Smooth muscle cell (in vitro differentiated cells): ENCODE measurements at regions not wholly inside any gene's neighbourhood (a gene's known extent, or its start where the extent isn't known, plus 50 kb on each side); places are given as distances from the start of the nearest gene placed in this dataset.

Experiments used
- DNase-seq: peaks from one replicate; lab custom pipeline; 2025; ENCODE audit not compliant: unreplicated experiment; lab: John Stamatoyannopoulos, UW
- H2AFZ ChIP-seq: fragments of 200-600 bp; sonication (generic); 2 replicates; pipeline ENCODE4 v1.6.0; 2016; ENCODE audit warnings: antibody characterized with exemption, low read depth, mild to moderate bottlenecking
- H3F3A ChIP-seq: fragments of 200-600 bp; sonication (generic); 2 replicates; pipeline ENCODE4 v1.6.0; 2017; ENCODE audit warnings: antibody characterized with exemption, low read depth
- H3K27ac ChIP-seq: fragments of 200-600 bp; sonication (generic); 2 replicates; pipeline ENCODE4 v1.5.1; 2016; ENCODE audit warnings: low read depth, mild to moderate bottlenecking
- H3K27me3 ChIP-seq: fragments of 200-600 bp; sonication (generic); 2 replicates; pipeline ENCODE4 v1.6.1; 2016; ENCODE audit warnings: low read depth, mild to moderate bottlenecking
- H3K36me3 ChIP-seq: fragments of 200-600 bp; sonication (generic); 2 replicates; pipeline ENCODE4 v1.5.1; 2016; ENCODE audit warnings: low read depth
- H3K4me1 ChIP-seq: fragments of 200-600 bp; sonication (generic); 2 replicates; pipeline ENCODE4 v1.5.1; 2016; ENCODE audit warnings: low read depth
- H3K4me2 ChIP-seq: fragments of 200-600 bp; sonication (generic); 2 replicates; pipeline ENCODE4 v1.6.0; 2016; ENCODE audit warnings: mild to moderate bottlenecking
- H3K4me3 ChIP-seq: fragments of 200-600 bp; sonication (generic); 2 replicates; pipeline ENCODE4 v1.5.1; 2016; ENCODE audit warnings: mild to moderate bottlenecking
- H3K79me2 ChIP-seq: fragments of 200-600 bp; sonication (generic); 2 replicates; pipeline ENCODE4 v1.6.0; 2016; ENCODE audit warnings: low read depth, mild to moderate bottlenecking
- H3K9ac ChIP-seq: fragments of 200-600 bp; sonication (generic); 2 replicates; pipeline ENCODE4 v1.6.0; 2016; ENCODE audit warnings: low read depth
- H3K9me3 ChIP-seq: fragments of 200-600 bp; sonication (generic); replicated peaks from 2 replicates; pipeline ENCODE4 v1.5.1; 2016; ENCODE audit warnings: low read depth
- H4K20me1 ChIP-seq: fragments of 200-600 bp; sonication (generic); 2 replicates; pipeline ENCODE4 v1.6.0; 2016; ENCODE audit warnings: low read depth
- WGBS: methylation state at CpG from one replicate; pipeline ENCODE4 v1.1.7; 2016; ENCODE audit warnings: low lambda C conversion rate; 5-methylcytosine and 5-hydroxymethylcytosine counted together
- TF ChIP-seq, protein P1 (sequence below): fragments of 200-600 bp; sonication (generic); IDR thresholded peaks from 2 replicates; pipeline ENCODE4 v1.5.1; 2017; ENCODE audit warnings: borderline replicate concordance, mild to moderate bottlenecking, antibody characterized with exemption; ENCODE audit not compliant: insufficient read depth, poor library complexity, severe bottlenecking

DNA sequence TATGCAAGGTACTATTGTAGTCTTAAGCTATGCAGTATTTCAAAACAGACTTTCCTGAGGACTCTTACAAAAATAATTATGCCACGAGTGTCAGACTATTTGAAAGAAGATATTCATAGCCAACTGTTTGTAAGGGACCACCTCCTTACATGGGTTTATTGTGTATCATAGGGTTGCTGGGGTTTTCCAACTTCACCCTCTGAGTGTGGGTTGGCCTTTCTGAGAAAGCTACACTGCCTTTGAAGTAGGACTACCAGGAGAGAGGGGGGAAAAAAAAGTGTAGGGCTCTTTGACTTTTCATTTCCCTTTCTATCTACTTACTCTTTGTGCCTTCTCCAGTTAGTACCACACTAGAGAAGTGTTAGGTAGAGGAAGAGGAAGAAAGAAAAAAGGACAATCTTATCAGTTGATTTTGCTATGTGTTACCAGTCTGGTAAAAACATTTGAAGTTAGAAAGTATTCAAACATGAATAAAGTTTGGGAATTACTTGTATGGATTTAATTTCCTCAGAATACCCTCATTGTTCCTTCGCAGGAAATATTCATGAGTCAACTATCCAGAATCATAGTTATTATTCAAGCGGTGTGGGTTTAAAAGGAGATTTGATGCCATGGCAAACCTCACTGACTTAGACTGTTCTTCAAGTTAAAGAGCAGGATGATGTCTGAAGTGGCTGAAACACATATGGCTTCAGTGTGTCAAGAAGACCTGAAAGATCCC is 329.3 kb upstream of the THBS1 start:
- Histone ChIP-seq H3K27me3 (no peaks in the 10 kb centered on the region), H3K9ac (no peak overlapping the region), H3K79me2 (no peaks in the 10 kb centered on the region), H3K9me3 (no peaks in the 10 kb centered on the region), H3K27ac (no peak overlapping the region), H3K4me1 (no peaks in the 10 kb centered on the region), H3K4me3 (no peak overlapping the region), H3K36me3 (no peaks in the 10 kb centered on the region), H3K4me2 (no peak overlapping the region), H4K20me1 (no peaks in the 10 kb centered on the region), H2AFZ (peak overlapping the region; percentile 3), H3F3A (no peaks in the 10 kb centered on the region)
- 75% methylated on average over 3 of the region's 3 CpGs for WGBS
- no peak for DNase-seq
- TF ChIP-seq, protein P1, sequence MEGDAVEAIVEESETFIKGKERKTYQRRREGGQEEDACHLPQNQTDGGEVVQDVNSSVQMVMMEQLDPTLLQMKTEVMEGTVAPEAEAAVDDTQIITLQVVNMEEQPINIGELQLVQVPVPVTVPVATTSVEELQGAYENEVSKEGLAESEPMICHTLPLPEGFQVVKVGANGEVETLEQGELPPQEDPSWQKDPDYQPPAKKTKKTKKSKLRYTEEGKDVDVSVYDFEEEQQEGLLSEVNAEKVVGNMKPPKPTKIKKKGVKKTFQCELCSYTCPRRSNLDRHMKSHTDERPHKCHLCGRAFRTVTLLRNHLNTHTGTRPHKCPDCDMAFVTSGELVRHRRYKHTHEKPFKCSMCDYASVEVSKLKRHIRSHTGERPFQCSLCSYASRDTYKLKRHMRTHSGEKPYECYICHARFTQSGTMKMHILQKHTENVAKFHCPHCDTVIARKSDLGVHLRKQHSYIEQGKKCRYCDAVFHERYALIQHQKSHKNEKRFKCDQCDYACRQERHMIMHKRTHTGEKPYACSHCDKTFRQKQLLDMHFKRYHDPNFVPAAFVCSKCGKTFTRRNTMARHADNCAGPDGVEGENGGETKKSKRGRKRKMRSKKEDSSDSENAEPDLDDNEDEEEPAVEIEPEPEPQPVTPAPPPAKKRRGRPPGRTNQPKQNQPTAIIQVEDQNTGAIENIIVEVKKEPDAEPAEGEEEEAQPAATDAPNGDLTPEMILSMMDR, result no peak

DNA sequence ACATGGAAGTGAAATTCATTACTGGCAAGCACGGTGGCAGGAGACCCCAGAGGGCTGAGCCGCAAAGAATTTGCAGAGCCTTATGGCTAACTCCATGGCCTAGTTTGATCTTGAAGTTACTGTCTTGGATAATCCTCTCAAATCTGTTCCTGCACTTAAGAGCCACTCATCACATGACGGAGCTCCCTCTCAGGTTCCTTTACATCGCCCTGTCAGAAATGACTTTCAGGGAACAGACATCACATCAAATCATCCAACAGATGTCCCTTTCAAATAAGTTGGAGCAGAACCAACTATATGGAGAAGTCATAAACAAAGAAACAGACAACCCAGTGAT is 328.8 kb upstream of the THBS1 start:
- Histone ChIP-seq H2AFZ (peak overlapping the region; percentile 3), H3K4me2 (no peak overlapping the region), H3K9me3 (no peaks in the 10 kb centered on the region), H3K9ac (no peak overlapping the region), H3K36me3 (no peaks in the 10 kb centered on the region), H3K4me3 (no peak overlapping the region), H3F3A (no peaks in the 10 kb centered on the region), H3K27me3 (no peaks in the 10 kb centered on the region), H3K4me1 (no peaks in the 10 kb centered on the region), H4K20me1 (no peaks in the 10 kb centered on the region), H3K79me2 (no peaks in the 10 kb centered on the region), H3K27ac (no peak overlapping the region)
- TF ChIP-seq, protein P1, result no peak
- WGBS, result 74% methylated on average over 4 of the region's 4 CpGs
- no peak for DNase-seq

DNA sequence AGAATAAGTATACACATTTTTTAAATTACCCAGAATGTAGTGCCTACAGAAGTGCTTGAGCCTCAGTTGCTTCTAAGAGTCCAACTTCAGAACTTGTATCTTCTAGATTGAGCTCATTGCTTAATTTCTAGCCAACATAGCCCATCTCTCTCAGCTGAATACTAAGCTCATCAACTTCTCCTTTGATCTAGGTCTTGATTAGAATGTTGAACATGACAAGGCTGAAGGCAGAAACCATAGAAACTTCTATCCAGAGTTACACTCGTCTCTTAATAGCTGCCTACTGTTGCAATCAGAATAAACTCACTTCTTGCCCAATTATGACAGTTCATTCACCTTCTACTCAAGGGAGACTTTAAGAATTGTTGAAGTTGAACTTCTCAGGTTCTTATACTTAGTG is 327.3 kb upstream of the THBS1 start:
- H3K4me2 ChIP-seq, result no peak overlapping the region
- H3K79me2 ChIP-seq, result no peaks in the 10 kb centered on the region
- no peaks in the 10 kb centered on the region for H3F3A ChIP-seq
- TF ChIP-seq, protein P1, result no peak
- no peaks in the 10 kb centered on the region for H3K4me1 ChIP-seq
- WGBS, result 100% methylated on average over 1 of the region's 1 CpG
- no peaks in the 10 kb centered on the region for H3K9me3 ChIP-seq
- H2AFZ ChIP-seq, result no peak overlapping the region
- no peak overlapping the region for H3K9ac ChIP-seq
- H4K20me1 ChIP-seq, result no peaks in the 10 kb centered on the region
- H3K27ac ChIP-seq, result no peak overlapping the region
- DNase-seq, result no peak
- no peaks in the 10 kb centered on the region for H3K27me3 ChIP-seq
- no peaks in the 10 kb centered on the region for H3K36me3 ChIP-seq
- H3K4me3 ChIP-seq, result no peak overlapping the region

DNA sequence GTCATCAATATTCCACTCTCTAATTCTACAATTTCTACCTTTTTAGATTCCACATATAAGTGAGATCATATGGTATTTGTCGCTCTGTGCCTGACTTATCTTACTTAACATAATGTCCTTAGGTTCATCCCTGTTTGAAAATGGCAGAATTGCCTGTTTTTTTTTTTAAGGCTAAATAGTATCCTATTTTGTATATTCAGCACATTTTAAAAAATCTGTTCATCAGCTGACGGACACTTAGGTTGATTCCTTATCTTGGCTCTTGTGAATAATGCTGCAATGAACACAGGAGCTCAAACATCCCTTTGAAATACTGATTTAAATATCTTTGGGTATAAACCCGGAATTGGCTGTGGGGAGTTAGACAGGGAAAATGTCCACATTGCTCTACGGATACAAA is 326.7 kb upstream of the THBS1 start:
- no peaks in the 10 kb centered on the region for H3K79me2 ChIP-seq
- no peak overlapping the region for H3K27ac ChIP-seq
- TF ChIP-seq, protein P1, result no peak
- no peaks in the 10 kb centered on the region for H3K4me1 ChIP-seq
- no peaks in the 10 kb centered on the region for H3K9me3 ChIP-seq
- no peaks in the 10 kb centered on the region for H3K27me3 ChIP-seq
- no peaks in the 10 kb centered on the region for H4K20me1 ChIP-seq
- H3K4me2 ChIP-seq, result no peak overlapping the region
- no peaks in the 10 kb centered on the region for H3F3A ChIP-seq
- no peak for DNase-seq
- no peak overlapping the region for H2AFZ ChIP-seq
- 95% methylated on average over 4 of the region's 4 CpGs for WGBS
- H3K4me3 ChIP-seq, result no peak overlapping the region
- H3K9ac ChIP-seq, result no peak overlapping the region
- H3K36me3 ChIP-seq, result no peaks in the 10 kb centered on the region
